ENCODE measurements at regions not wholly inside any gene's neighbourhood (a gene's known extent, or its start where the extent isn't known, plus 50 kb on each side); places are given as distances from the start of the nearest gene placed in this dataset.

DNA sequence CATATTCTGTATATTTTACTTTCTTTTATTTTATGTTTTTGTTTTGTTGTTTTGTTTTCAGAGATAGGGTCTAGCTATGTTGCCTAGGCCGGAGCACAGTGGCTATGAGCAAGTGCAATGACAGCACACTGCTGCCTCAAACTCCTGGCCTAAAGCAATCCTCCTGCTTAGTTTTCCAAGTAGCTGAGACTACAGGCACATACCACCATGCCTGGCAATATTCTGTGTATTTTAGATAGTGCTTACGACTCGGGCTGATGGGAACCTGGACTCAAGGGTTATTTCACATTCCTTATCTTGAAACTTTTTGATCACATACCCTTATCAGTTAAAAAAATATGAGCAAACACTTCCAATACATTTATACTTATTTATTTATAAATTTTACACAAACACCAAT lies 119.0 kb upstream of the STARD4 start:
- TF ChIP-seq, protein P1, sequence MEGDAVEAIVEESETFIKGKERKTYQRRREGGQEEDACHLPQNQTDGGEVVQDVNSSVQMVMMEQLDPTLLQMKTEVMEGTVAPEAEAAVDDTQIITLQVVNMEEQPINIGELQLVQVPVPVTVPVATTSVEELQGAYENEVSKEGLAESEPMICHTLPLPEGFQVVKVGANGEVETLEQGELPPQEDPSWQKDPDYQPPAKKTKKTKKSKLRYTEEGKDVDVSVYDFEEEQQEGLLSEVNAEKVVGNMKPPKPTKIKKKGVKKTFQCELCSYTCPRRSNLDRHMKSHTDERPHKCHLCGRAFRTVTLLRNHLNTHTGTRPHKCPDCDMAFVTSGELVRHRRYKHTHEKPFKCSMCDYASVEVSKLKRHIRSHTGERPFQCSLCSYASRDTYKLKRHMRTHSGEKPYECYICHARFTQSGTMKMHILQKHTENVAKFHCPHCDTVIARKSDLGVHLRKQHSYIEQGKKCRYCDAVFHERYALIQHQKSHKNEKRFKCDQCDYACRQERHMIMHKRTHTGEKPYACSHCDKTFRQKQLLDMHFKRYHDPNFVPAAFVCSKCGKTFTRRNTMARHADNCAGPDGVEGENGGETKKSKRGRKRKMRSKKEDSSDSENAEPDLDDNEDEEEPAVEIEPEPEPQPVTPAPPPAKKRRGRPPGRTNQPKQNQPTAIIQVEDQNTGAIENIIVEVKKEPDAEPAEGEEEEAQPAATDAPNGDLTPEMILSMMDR (IDR thresholded peaks at IDR 0.05) = no peak
- H3K9me3 Mint-ChIP-seq (ENCODE audit: low read depth) = no peaks in the 10 kb centered on the region
- no peaks in the 10 kb centered on the region for H3K36me3 Mint-ChIP-seq (ENCODE audit: low read depth)
- peaks cover 13% of the 10 kb centered on the region for H3K4me1 Mint-ChIP-seq (ENCODE audit: low read depth)
- no peaks in the 10 kb centered on the region for H3K27me3 Mint-ChIP-seq (ENCODE audit: low read depth)
- no peak for DNase-seq (ENCODE audit: low spot score)
- H3K27ac Mint-ChIP-seq (ENCODE audit: unreplicated experiment) = no peak overlapping the region
- H3K4me3 Mint-ChIP-seq (ENCODE audit: unreplicated experiment) = no peak overlapping the region

GRCh38 chr5:111628901-111629300 lies 116.6 kb upstream of the STARD4 start:
- Mint-ChIP-seq H3K36me3 (ENCODE audit: low read depth) (peaks cover 2% of the 10 kb centered on the region), H3K27me3 (ENCODE audit: low read depth) (no peaks in the 10 kb centered on the region), H3K27ac (ENCODE audit: unreplicated experiment) (no peak overlapping the region), H3K4me1 (ENCODE audit: low read depth) (peaks cover 4% of the 10 kb centered on the region), H3K9me3 (ENCODE audit: low read depth) (no peaks in the 10 kb centered on the region), H3K4me3 (ENCODE audit: unreplicated experiment) (no peak overlapping the region)
- no peak for DNase-seq (ENCODE audit: low spot score)
- TF ChIP-seq, protein P1 (IDR thresholded peaks at IDR 0.05) = no peak

DNA sequence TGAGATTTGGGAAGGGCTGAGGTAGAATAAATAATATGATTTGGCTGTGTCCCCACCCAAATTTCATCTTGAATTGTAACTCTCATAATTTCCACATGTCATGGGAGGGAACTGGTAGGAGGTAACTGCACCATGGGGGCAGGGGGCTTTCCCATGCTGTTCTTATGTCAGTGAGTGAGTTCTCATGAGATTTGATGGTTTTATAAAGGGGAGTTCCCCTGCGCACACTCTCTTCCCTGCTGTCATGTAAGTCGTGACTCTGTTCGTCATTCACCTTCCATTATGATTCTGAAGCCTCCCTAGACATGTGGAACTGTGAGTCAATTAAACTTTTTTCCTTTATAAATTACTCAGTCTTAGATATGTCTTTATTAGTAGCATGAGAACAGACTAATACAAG lies 115.5 kb upstream of the STARD4 start:
- H3K27me3 Mint-ChIP-seq (ENCODE audit: low read depth) = no peaks in the 10 kb centered on the region
- peaks cover 2% of the 10 kb centered on the region for H3K36me3 Mint-ChIP-seq (ENCODE audit: low read depth)
- H3K4me3 Mint-ChIP-seq (ENCODE audit: unreplicated experiment) = no peak overlapping the region

DNA sequence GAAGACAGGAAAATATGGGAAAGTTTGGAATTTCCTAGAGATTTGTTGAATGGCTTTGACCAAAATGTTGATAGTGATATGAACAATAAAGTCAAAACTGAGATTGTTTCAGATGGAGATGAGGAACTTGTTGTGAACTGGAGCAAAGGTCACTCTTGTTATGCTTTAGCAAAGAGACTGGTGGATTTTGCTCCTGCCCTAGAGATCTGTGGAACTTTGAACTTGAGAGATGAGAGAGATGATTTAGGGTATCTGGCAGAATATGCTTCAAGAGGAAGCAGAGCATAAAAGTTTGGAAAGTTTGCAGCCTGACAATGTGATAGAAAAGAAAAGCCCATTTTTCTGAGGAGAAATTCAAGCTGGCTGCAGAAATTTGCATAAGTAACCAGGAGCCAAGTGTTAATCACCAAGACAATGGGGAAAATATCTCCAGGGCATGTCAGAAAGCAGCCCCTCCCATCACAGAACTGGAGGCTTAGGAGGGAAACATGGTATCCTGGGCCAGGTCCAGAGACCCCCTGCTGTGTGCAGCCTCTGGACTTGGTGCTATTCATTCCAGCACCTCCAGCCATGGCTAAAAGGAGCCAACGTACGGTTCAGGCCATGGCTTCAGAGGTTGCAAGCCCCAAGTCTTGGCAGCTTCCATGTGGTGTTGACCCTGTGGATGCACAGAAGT lies 114.3 kb upstream of the STARD4 start:
- Mint-ChIP-seq H3K27me3 (ENCODE audit: low read depth) (no peaks in the 10 kb centered on the region), H3K36me3 (ENCODE audit: low read depth) (peaks cover 2% of the 10 kb centered on the region), H3K9me3 (ENCODE audit: low read depth) (no peaks in the 10 kb centered on the region), H3K27ac (ENCODE audit: unreplicated experiment) (no peak overlapping the region), H3K4me3 (ENCODE audit: unreplicated experiment) (no peak overlapping the region), H3K4me1 (ENCODE audit: low read depth) (peaks cover 4% of the 10 kb centered on the region)
- no peak for DNase-seq (ENCODE audit: low spot score)
- TF ChIP-seq, protein P1 (IDR thresholded peaks at IDR 0.05) = no peak

More for the DNA sequence above, 115.5 kb upstream of the STARD4 start:
- Mint-ChIP-seq H3K27ac (ENCODE audit: unreplicated experiment) (no peak overlapping the region), H3K9me3 (ENCODE audit: low read depth) (no peaks in the 10 kb centered on the region), H3K4me1 (ENCODE audit: low read depth) (peaks cover 4% of the 10 kb centered on the region)
- DNase-seq (ENCODE audit: low spot score) = no peak
- TF ChIP-seq, protein P1 (IDR thresholded peaks at IDR 0.05) = no peak

- TF ChIP-seq, protein P1 (IDR thresholded peaks at IDR 0.05) = no peak
- no peak for DNase-seq (ENCODE audit: low spot score)
- Mint-ChIP-seq H3K4me1 (ENCODE audit: low read depth) (no peaks in the 10 kb centered on the region), H3K9me3 (ENCODE audit: low read depth) (peaks cover 7% of the 10 kb centered on the region), H3K27ac (ENCODE audit: unreplicated experiment) (no peak overlapping the region), H3K36me3 (ENCODE audit: low read depth) (no peaks in the 10 kb centered on the region), H3K4me3 (ENCODE audit: unreplicated experiment) (no peak overlapping the region), H3K27me3 (ENCODE audit: low read depth) (no peaks in the 10 kb centered on the region)
These were observed 106.4 kb upstream of the STARD4 start for GRCh38 chr5:111618623-111619271.

All from chondrocyte (in vitro differentiated cells).